HT1080 (cell line): ENCODE measurements at regions not wholly inside any gene's neighbourhood (a gene's known extent, or its start where the extent isn't known, plus 50 kb on each side); places are given as distances from the start of the nearest gene placed in this dataset.

ENCODE experiments used
- DNase-seq: peaks from one replicate; pipeline ENCODE4 v3.0.0-alpha.2; 2015; ENCODE audit warnings: low read depth

DNA sequence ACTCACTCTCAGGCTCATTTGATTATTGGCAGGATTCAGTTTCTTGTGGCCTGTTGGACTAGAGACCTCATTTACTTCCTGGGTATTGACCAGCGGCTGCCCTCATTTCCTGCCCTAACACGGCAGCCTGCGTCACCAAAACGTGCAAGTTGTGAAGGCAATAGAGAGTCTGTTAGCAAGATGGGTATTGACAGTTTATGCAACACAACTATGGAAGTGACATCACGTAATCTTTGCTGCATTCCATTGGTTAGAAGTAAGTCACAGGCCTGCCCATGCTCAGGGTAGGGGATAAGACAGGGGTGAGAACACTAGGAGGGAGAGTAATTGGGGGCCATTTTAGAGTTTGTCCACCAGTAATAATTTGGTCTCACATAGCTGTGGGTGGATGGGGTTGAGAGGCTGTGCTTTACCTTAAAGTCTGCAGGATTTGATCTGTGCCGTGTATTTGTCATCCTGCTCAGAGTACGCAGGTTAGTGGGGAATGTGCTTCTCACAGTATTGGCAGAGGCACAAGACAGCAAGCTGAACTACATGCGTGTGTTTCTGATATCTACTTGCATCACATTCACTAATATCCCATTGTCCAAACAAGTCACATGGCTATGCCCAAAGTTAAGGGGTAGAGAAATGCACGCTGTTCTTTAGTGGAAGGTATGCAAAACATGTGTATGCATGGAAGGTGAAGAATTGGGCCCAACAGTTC is 83.3 kb downstream of the EDEM1 start:
- no peak for DNase-seq

DNA sequence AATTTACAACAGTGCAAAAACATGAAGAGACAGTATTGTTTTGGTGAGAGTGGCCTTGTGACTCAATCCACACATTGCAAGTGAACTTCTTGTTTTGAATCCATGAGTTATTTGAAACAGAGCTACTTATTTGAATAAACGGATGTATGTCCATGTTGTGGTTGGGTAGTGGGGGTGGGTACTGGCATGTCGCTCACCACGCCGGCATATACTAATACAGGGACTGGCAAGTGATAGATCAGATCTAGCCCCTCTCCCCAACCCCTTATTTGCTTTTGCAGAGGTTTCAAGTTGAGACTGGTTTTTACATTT is 83.8 kb downstream of the EDEM1 start:
- no peak for DNase-seq

DNA sequence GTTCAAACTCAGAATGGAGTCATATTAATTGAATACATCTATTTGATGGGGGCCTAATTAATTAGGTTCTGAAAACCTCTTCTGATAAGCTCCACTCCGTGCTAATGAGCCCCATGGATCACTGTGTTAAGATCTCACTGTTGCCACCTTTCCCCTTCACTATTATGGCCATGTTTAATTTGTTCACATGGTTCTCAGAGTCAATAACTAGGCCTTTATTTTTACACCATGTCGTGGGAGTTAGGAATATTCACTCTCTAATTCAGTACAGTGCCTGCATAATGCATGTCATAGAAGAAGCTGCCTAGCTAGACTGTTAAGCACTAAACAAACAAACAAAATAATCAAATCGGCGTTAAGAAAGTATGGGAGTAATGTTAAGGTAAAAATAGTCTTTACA is 84.9 kb downstream of the EDEM1 start:
- no peak for DNase-seq

GRCh38 chr3:5274091-5274490 is 86.6 kb downstream of the EDEM1 start:
- no peak for DNase-seq

GRCh38 chr3:5275529-5275928 is 88.0 kb downstream of the EDEM1 start:
- DNase-seq = no peak

DNA sequence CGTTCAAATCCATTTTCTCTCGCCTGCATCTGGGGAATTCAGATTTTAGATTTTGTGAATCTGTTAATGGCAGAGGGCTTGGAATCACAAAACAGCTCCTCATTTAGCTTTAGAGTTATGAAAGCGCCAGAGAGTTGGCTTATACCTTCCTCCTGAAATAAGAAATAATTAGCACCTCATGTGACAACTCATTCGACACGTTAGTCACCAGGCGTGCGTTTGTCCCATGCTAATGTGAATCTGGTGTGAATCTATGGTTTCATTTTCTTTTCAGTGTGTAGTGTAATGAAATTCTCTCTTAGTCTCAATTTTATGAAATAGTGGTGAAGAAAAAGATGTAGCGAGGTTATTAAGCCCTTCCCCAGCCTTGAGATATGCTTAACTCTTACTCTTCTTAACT is 89.4 kb downstream of the EDEM1 start:
- no peak for DNase-seq

GRCh38 chr3:5277612-5278236 is 90.2 kb downstream of the EDEM1 start:
- DNase-seq = no peak

DNA sequence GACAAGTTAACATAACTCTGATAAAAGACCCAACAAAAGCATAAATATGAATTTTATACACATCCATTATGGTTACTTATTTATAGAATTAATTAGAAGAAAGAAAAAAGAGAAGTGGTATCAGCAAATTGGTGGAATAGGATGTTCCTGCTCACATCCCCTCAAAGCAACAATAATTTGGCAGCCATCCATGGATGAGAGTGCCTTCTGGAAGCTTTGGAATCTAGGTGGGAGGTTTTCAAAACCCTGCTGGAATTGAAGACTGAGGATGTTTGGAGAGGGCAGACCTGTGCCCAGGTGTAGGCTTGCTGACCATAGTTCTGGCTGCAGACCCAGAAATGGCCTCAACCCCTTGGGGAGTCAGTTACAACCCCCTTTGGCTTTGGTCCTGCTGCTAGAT is 91.2 kb downstream of the EDEM1 start:
- no peak for DNase-seq

GRCh38 chr3:5282703-5283102 is 95.2 kb downstream of the EDEM1 start:
- DNase-seq = no peak

GRCh38 chr3:5285439-5285838 is 97.9 kb downstream of the EDEM1 start:
- DNase-seq = no peak

- DNase-seq = no peak
Measured at GRCh38 chr3:5290915-5291314, 103.4 kb downstream of the EDEM1 start.

DNA sequence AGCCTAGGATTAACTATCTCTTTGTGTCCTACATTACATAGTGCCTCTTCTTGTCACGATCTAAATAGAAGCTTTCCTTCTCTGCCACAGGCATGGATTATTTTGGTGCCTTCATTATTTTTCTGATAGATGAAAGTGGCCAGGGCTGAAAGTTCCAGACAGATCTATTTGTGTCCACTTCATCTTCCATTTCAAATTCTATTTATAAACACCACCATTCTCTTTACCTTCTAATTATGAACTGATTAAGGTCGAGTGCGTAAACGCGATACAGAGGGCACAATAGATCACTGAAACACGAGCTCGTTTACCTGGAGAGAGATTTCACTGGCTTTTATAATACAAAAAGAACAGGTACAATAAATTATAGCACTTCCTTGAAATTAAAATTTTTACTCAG is 105.0 kb downstream of the EDEM1 start:
- no peak for DNase-seq

GRCh38 chr3:5293207-5293606 is 105.7 kb downstream of the EDEM1 start:
- DNase-seq = no peak

DNA sequence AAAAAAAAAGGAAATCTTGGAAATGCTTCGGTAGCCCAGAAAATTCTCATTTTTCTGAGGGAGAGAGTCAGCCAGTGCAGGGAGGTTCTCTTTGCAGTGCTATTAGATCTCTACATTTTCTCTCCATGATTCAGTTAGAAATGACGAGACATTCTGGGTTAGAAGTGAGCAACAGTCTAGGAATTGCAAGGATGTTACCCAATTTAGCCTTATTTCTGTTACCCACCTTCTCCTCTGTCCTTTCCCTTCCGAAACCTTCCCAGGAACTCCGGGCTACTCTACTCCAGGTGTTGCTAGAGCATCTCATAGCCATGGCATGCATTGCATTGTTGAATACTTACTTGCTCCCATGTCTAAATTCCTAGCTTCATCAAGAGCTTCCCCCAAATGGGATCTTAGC is 106.8 kb downstream of the EDEM1 start:
- peak; percentile 28 for DNase-seq

GRCh38 chr3:5295191-5295690 is 107.7 kb downstream of the EDEM1 start:
- no peak for DNase-seq

GRCh38 chr3:5296362-5296761 is 108.9 kb downstream of the EDEM1 start:
- no peak for DNase-seq

GRCh38 chr3:5297895-5298294 is 110.4 kb downstream of the EDEM1 start:
- no peak for DNase-seq

GRCh38 chr3:5298453-5298852 is 110.9 kb downstream of the EDEM1 start:
- DNase-seq = peak; percentile 18

DNA sequence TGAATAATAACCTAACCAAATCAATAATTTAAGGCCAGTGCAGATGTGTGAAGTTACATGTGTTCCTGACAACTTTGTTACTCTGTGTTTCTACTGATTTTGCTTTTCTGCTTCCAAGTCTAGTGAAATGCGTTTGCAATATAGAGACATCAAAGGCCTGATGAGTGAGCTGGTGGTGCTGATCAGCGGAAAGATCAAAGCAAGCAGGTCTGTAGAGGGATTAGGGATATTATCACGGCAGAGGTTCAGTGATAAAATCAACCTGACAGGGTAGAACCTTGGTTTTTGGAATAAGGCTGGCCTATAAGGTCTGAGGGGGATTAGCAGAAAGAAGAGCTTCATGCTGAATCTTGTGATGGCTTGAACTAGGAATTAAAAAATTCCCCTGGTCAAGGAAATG is 111.7 kb downstream of the EDEM1 start:
- DNase-seq = no peak

DNA sequence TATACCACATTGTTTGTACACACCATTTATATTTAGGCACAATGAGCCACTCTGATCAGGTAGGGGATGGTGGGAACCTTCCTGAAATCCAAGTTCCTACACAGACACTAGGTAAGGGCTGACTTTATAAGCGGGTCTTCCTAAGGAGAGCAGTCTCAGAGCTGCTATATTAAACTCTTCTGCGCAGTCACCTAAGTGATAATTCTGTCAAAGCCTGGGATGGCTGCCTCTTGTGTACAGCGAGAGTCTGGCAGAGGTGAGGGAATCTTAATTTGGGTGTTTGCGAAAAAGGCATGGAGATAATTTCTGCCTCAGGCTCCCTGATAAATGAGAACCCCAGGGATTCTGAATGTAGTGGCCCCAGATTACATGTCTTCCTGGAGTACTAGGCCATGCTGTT is 113.1 kb downstream of the EDEM1 start:
- no peak for DNase-seq

- DNase-seq = peak; percentile 39
Measured at GRCh38 chr3:5301651-5302297, 114.3 kb downstream of the EDEM1 start.

- no peak for DNase-seq
Measured at GRCh38 chr3:5302661-5303060, 115.2 kb downstream of the EDEM1 start.

GRCh38 chr3:5304188-5304587 is 116.7 kb downstream of the EDEM1 start:
- no peak for DNase-seq
